H1 (cell line): ENCODE measurements at regions not wholly inside any gene's neighbourhood (a gene's known extent, or its start where the extent isn't known, plus 50 kb on each side); places are given as distances from the start of the nearest gene placed in this dataset.

Experiments
- JUN ChIP-seq: IDR thresholded peaks from 2 replicates; pipeline ENCODE4 v1.6.1; 2011; ENCODE audit warnings: low read depth, mild to moderate bottlenecking, improper control_type of control experiment, low read length
- NRF1 ChIP-seq: IDR thresholded peaks from 2 replicates; pipeline ENCODE4 v1.6.1; 2011; ENCODE audit warnings: mild to moderate bottlenecking, low read depth, low read length, improper control_type of control experiment
- POLR2A ChIP-seq, 2 experiments: IDR thresholded peaks; 1 replicate in 1 of 2; 2 replicates in 1 of 2; pipeline ENCODE4 v1.6.1; 2011; ENCODE audit warnings: low read depth in 2 of 2, low read length in 2 of 2, mild to moderate bottlenecking in 2 of 2; ENCODE audit errors: control extremely low read depth in 1 of 2
- SAP30 ChIP-seq: fragments of 300-600 bp; sonication (generic); IDR thresholded peaks from 2 replicates; pipeline ENCODE4 v1.7.1; 2012; ENCODE audit warnings: low read length, moderate library complexity, mild to moderate bottlenecking, inconsistent platforms; ENCODE audit not compliant: insufficient read depth, insufficient replicate concordance

- TF ChIP-seq SAP30: no peak
- no peak for TF ChIP-seq POLR2A (IDR thresholded peaks at IDR 0.05; ENCODE audit: control extremely low read depth in 1 of 2, low read depth in 2 of 2, low read length in 2 of 2)
- TF ChIP-seq NRF1: no peak
- TF ChIP-seq JUN: no peak
Measured at GRCh38 chr3:35401671-35402070, 237.7 kb upstream of the ARPP21 start (continued).
